DOHH2 (cell line): ENCODE measurements at regions not wholly inside any gene's neighbourhood (a gene's known extent, or its start where the extent isn't known, plus 50 kb on each side); places are given as distances from the start of the nearest gene placed in this dataset.

Experiments
- H3F3A ChIP-seq: fragments of 200-600 bp; sonication (generic), shearing (Covaris generic); 2 replicates; pipeline ENCODE4 v1.6.0; 2016; ENCODE audit warnings: antibody characterized with exemption, mild to moderate bottlenecking; ENCODE audit not compliant: control insufficient read depth, insufficient read depth
- H3K27ac ChIP-seq: fragments of 200-600 bp; sonication (generic); 2 replicates; pipeline ENCODE4 v1.5.1; 2014; ENCODE audit warnings: low read depth, mild to moderate bottlenecking, low read length, moderate library complexity
- H3K27me3 ChIP-seq: fragments of 200-600 bp; sonication (generic); 2 replicates; pipeline ENCODE4 v1.6.1; 2014; ENCODE audit warnings: mild to moderate bottlenecking, low read length, mixed read lengths; ENCODE audit not compliant: control insufficient read depth
- H3K36me3 ChIP-seq: fragments of 200-600 bp; sonication (generic); 2 replicates; pipeline ENCODE4 v1.6.1; 2014; ENCODE audit warnings: mild to moderate bottlenecking, low read length, moderate library complexity, mixed read lengths; ENCODE audit not compliant: control insufficient read depth
- H3K4me1 ChIP-seq: fragments of 200-600 bp; sonication (generic); 2 replicates; pipeline ENCODE4 v1.6.1; 2014; ENCODE audit warnings: mild to moderate bottlenecking, low read length, mixed read lengths; ENCODE audit not compliant: control insufficient read depth
- H3K4me2 ChIP-seq: fragments of 200-600 bp; sonication (generic); 2 replicates; pipeline ENCODE4 v1.6.0; 2014; ENCODE audit warnings: mild to moderate bottlenecking, low read length, moderate library complexity
- H3K4me3 ChIP-seq: fragments of 200-600 bp; sonication (generic); 2 replicates; pipeline ENCODE4 v1.5.1; 2014; ENCODE audit warnings: mild to moderate bottlenecking, low read length, mixed read lengths
- H3K79me2 ChIP-seq: fragments of 200-600 bp; sonication (generic); 2 replicates; pipeline ENCODE4 v1.6.1; 2014; ENCODE audit warnings: mild to moderate bottlenecking, low read length, mixed read lengths; ENCODE audit not compliant: control insufficient read depth
- H3K9me2 ChIP-seq: fragments of 200-600 bp; sonication (generic); replicated peaks from 2 replicates; pipeline ENCODE4 v1.6.1; 2014; ENCODE audit warnings: mild to moderate bottlenecking, low read length, mixed read lengths; ENCODE audit not compliant: control insufficient read depth
- H3K9me3 ChIP-seq: fragments of 200-600 bp; sonication (generic); 2 replicates; pipeline ENCODE4 v1.6.1; 2014; ENCODE audit warnings: antibody characterized with exemption, low read length, mixed read lengths; ENCODE audit not compliant: control insufficient read depth, insufficient read depth
- H4K20me1 ChIP-seq: fragments of 200-600 bp; sonication (generic); 2 replicates; pipeline ENCODE4 v1.6.0; 2014; ENCODE audit warnings: low read depth, mild to moderate bottlenecking, antibody characterized with exemption, low read length, moderate library complexity; ENCODE audit not compliant: control insufficient read depth, insufficient read depth
- CTCF ChIP-seq: fragments of 200-600 bp; sonication (generic); IDR thresholded peaks from one replicate; pipeline ENCODE4 v1.5.1; 2014; ENCODE audit warnings: antibody characterized with exemption, mild to moderate bottlenecking, low read depth, low read length; ENCODE audit not compliant: poor library complexity, severe bottlenecking
- EZH2phosphoT487 ChIP-seq: fragments of 200-600 bp; sonication (generic); IDR thresholded peaks from 2 replicates; pipeline ENCODE4 v1.6.1; 2017; ENCODE audit warnings: borderline replicate concordance, mild to moderate bottlenecking, antibody characterized with exemption, low read length, moderate library complexity, mixed read lengths

GRCh38 chr9:75788006-75788634, 102.4 kb upstream of the PCSK5 start:
- Histone ChIP-seq H3K4me2 (no peak overlapping the region), H3K4me1 (no peaks in the 10 kb centered on the region), H3K9me2 (no peaks in the 10 kb centered on the region), H3F3A (no peaks in the 10 kb centered on the region), H3K27me3 (no peaks in the 10 kb centered on the region), H3K36me3 (no peaks in the 10 kb centered on the region), H3K79me2 (no peaks in the 10 kb centered on the region), H3K9me3 (no peaks in the 10 kb centered on the region), H3K27ac (no peak overlapping the region), H3K4me3 (no peak overlapping the region), H4K20me1 (no peaks in the 10 kb centered on the region)
- TF ChIP-seq CTCF = no peak
- TF ChIP-seq EZH2phosphoT487 = no peak

GRCh38 chr9:75797085-75797580, 93.3 kb upstream of the PCSK5 start:
- no peak overlapping the region for H3K27ac ChIP-seq
- H4K20me1 ChIP-seq = no peaks in the 10 kb centered on the region
- no peaks in the 10 kb centered on the region for H3F3A ChIP-seq
- no peaks in the 10 kb centered on the region for H3K27me3 ChIP-seq
- H3K36me3 ChIP-seq = no peaks in the 10 kb centered on the region
- no peak overlapping the region for H3K4me3 ChIP-seq
- H3K79me2 ChIP-seq = no peaks in the 10 kb centered on the region
- no peaks in the 10 kb centered on the region for H3K9me3 ChIP-seq
- H3K4me2 ChIP-seq = no peak overlapping the region
- H3K9me2 ChIP-seq = no peaks in the 10 kb centered on the region
- TF ChIP-seq CTCF (no peak), EZH2phosphoT487 (no peak)
- H3K4me1 ChIP-seq = no peaks in the 10 kb centered on the region

GRCh38 chr9:75798505-75798904, 92.0 kb upstream of the PCSK5 start:
- Histone ChIP-seq H3K36me3 (no peaks in the 10 kb centered on the region), H3K4me1 (no peaks in the 10 kb centered on the region), H3F3A (no peaks in the 10 kb centered on the region), H3K79me2 (no peaks in the 10 kb centered on the region), H3K4me3 (no peak overlapping the region), H3K9me2 (no peaks in the 10 kb centered on the region), H3K27me3 (no peaks in the 10 kb centered on the region), H3K4me2 (no peak overlapping the region), H3K9me3 (no peaks in the 10 kb centered on the region), H4K20me1 (no peaks in the 10 kb centered on the region), H3K27ac (no peak overlapping the region)
- no peak for TF ChIP-seq CTCF
- no peak for TF ChIP-seq EZH2phosphoT487
